ENCODE measurements at regions not wholly inside any gene's neighbourhood (a gene's known extent, or its start where the extent isn't known, plus 50 kb on each side); places are given as distances from the start of the nearest gene placed in this dataset.

- H3K36me3 ChIP-seq (replicated peaks), result no peaks in the 10 kb centered on the region
- in situ Hi-C loops (cut with HindIII; ENCODE audit: low pct_ligation_motif_present, low sequenced_read_pairs), result no loop called here
- no peak for TF ChIP-seq CTCF (IDR thresholded peaks at IDR 0.05; ENCODE audit: low read depth, low read length, missing control alignments)
- no peaks in the 10 kb centered on the region for H3K27me3 ChIP-seq (replicated peaks)
- no peak for DNase-seq
- no peak overlapping the region for H3K27ac ChIP-seq
- H3K4me3 ChIP-seq (ENCODE audit: low read depth, low read length), result no peak overlapping the region
Observed at GRCh38 chr4:57462843-57463242, 352.7 kb upstream of the IGFBP7 start.

- no peaks in the 10 kb centered on the region for H3K27me3 ChIP-seq (replicated peaks)
- TF ChIP-seq CTCF (IDR thresholded peaks at IDR 0.05; ENCODE audit: low read depth, low read length, missing control alignments), result no peak
- H3K4me3 ChIP-seq (ENCODE audit: low read depth, low read length), result no peak overlapping the region
- H3K27ac ChIP-seq, result no peak overlapping the region
- in situ Hi-C loops (cut with HindIII; ENCODE audit: low pct_ligation_motif_present, low sequenced_read_pairs), result no loop called here
- DNase-seq, result no peak
- no peaks in the 10 kb centered on the region for H3K36me3 ChIP-seq (replicated peaks)
Observed at GRCh38 chr4:57460967-57461366, 350.8 kb upstream of the IGFBP7 start.

- no peak for DNase-seq
- Histone ChIP-seq H3K4me3 (ENCODE audit: low read depth, low read length) (no peak overlapping the region), H3K27ac (no peak overlapping the region), H3K27me3 (replicated peaks) (no peaks in the 10 kb centered on the region), H3K36me3 (replicated peaks) (no peaks in the 10 kb centered on the region)
- no peak for TF ChIP-seq CTCF (IDR thresholded peaks at IDR 0.05; ENCODE audit: low read depth, low read length, missing control alignments)
- in situ Hi-C loops (cut with HindIII; ENCODE audit: low pct_ligation_motif_present, low sequenced_read_pairs), result no loop called here
Observed at GRCh38 chr4:57448901-57449300, 338.7 kb upstream of the IGFBP7 start.

GRCh38 chr4:57448452-57448851, 338.3 kb upstream of the IGFBP7 start:
- in situ Hi-C loops (cut with HindIII; ENCODE audit: low pct_ligation_motif_present, low sequenced_read_pairs), result no loop called here
- H3K4me3 ChIP-seq (ENCODE audit: low read depth, low read length), result no peak overlapping the region
- no peak for DNase-seq

GRCh38 chr4:57446266-57446665, 336.1 kb upstream of the IGFBP7 start:
- no peak for DNase-seq

More at GRCh38 chr4:57448452-57448851, 338.3 kb upstream of the IGFBP7 start:
- TF ChIP-seq CTCF (IDR thresholded peaks at IDR 0.05; ENCODE audit: low read depth, low read length, missing control alignments), result no peak
- Histone ChIP-seq H3K27me3 (replicated peaks) (no peaks in the 10 kb centered on the region), H3K36me3 (replicated peaks) (no peaks in the 10 kb centered on the region), H3K27ac (no peak overlapping the region)

More at GRCh38 chr4:57446266-57446665, 336.1 kb upstream of the IGFBP7 start:
- in situ Hi-C loops (cut with HindIII; ENCODE audit: low pct_ligation_motif_present, low sequenced_read_pairs), result no loop called here
- TF ChIP-seq CTCF (IDR thresholded peaks at IDR 0.05; ENCODE audit: low read depth, low read length, missing control alignments), result no peak
- Histone ChIP-seq H3K27me3 (replicated peaks) (no peaks in the 10 kb centered on the region), H3K36me3 (replicated peaks) (no peaks in the 10 kb centered on the region), H3K27ac (no peak overlapping the region), H3K4me3 (ENCODE audit: low read depth, low read length) (no peak overlapping the region)

Data from brain microvascular endothelial cell (primary cell).